Smooth muscle cell (in vitro differentiated cells): ENCODE measurements at regions not wholly inside any gene's neighbourhood (a gene's known extent, or its start where the extent isn't known, plus 50 kb on each side); places are given as distances from the start of the nearest gene placed in this dataset.
"Not testable (repeated sequence)": the region's sequence is repeated elsewhere in the genome, so short reads cannot be mapped to it uniquely, and the experiment has no call there.

Source experiments
- DNase-seq: peaks from one replicate; lab custom pipeline; 2025; ENCODE audit not compliant: unreplicated experiment; lab: John Stamatoyannopoulos, UW
- H2AFZ ChIP-seq: fragments of 200-600 bp; sonication (generic); 2 replicates; pipeline ENCODE4 v1.6.0; 2016; ENCODE audit warnings: antibody characterized with exemption, low read depth, mild to moderate bottlenecking
- H3F3A ChIP-seq: fragments of 200-600 bp; sonication (generic); 2 replicates; pipeline ENCODE4 v1.6.0; 2017; ENCODE audit warnings: antibody characterized with exemption, low read depth
- H3K27ac ChIP-seq: fragments of 200-600 bp; sonication (generic); 2 replicates; pipeline ENCODE4 v1.5.1; 2016; ENCODE audit warnings: low read depth, mild to moderate bottlenecking
- H3K27me3 ChIP-seq: fragments of 200-600 bp; sonication (generic); 2 replicates; pipeline ENCODE4 v1.6.1; 2016; ENCODE audit warnings: low read depth, mild to moderate bottlenecking
- H3K36me3 ChIP-seq: fragments of 200-600 bp; sonication (generic); 2 replicates; pipeline ENCODE4 v1.5.1; 2016; ENCODE audit warnings: low read depth
- H3K4me1 ChIP-seq: fragments of 200-600 bp; sonication (generic); 2 replicates; pipeline ENCODE4 v1.5.1; 2016; ENCODE audit warnings: low read depth
- H3K4me2 ChIP-seq: fragments of 200-600 bp; sonication (generic); 2 replicates; pipeline ENCODE4 v1.6.0; 2016; ENCODE audit warnings: mild to moderate bottlenecking
- H3K4me3 ChIP-seq: fragments of 200-600 bp; sonication (generic); 2 replicates; pipeline ENCODE4 v1.5.1; 2016; ENCODE audit warnings: mild to moderate bottlenecking
- H3K79me2 ChIP-seq: fragments of 200-600 bp; sonication (generic); 2 replicates; pipeline ENCODE4 v1.6.0; 2016; ENCODE audit warnings: low read depth, mild to moderate bottlenecking
- H3K9ac ChIP-seq: fragments of 200-600 bp; sonication (generic); 2 replicates; pipeline ENCODE4 v1.6.0; 2016; ENCODE audit warnings: low read depth
- H3K9me3 ChIP-seq: fragments of 200-600 bp; sonication (generic); replicated peaks from 2 replicates; pipeline ENCODE4 v1.5.1; 2016; ENCODE audit warnings: low read depth
- H4K20me1 ChIP-seq: fragments of 200-600 bp; sonication (generic); 2 replicates; pipeline ENCODE4 v1.6.0; 2016; ENCODE audit warnings: low read depth
- WGBS: methylation state at CpG from one replicate; pipeline ENCODE4 v1.1.7; 2016; ENCODE audit warnings: low lambda C conversion rate; 5-methylcytosine and 5-hydroxymethylcytosine counted together
- TF ChIP-seq, protein P1 (sequence below): fragments of 200-600 bp; sonication (generic); IDR thresholded peaks from 2 replicates; pipeline ENCODE4 v1.5.1; 2017; ENCODE audit warnings: borderline replicate concordance, mild to moderate bottlenecking, antibody characterized with exemption; ENCODE audit not compliant: insufficient read depth, poor library complexity, severe bottlenecking

DNA sequence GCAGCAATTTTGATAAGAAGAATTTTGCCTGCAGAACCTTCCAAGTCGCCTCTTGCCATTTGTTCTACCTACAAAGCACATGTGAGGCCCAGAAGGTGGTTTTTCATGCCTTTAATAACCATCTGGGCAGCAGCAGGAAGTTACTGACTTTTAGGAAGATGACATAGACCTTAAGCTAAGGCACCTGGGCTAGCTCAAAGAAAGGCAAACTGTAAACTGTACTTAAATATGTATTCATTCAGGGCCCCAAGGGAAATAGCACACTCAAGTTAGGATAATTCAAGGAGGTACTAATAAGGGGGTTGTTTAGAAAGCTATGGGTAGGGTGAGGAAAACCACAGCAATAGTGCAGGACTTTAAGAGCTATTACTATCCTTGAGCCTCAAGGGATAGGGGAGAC lies 57.3 kb upstream of the HSPB3 start:
- WGBS: 89% methylated on average over 1 of the region's 1 CpG

GRCh38 chr5:54397420-54397819 lies 58.1 kb upstream of the HSPB3 start:
- no peak overlapping the region for H3K4me2 ChIP-seq

More for the DNA sequence above, 57.3 kb upstream of the HSPB3 start:
- Histone ChIP-seq H3F3A (no peaks in the 10 kb centered on the region), H3K36me3 (no peaks in the 10 kb centered on the region), H3K27ac (no peak overlapping the region), H2AFZ (no peak overlapping the region), H3K27me3 (no peaks in the 10 kb centered on the region), H3K4me3 (no peak overlapping the region), H3K79me2 (no peaks in the 10 kb centered on the region), H3K4me2 (no peak overlapping the region), H3K9me3 (no peaks in the 10 kb centered on the region), H4K20me1 (no peaks in the 10 kb centered on the region), H3K4me1 (no peaks in the 10 kb centered on the region), H3K9ac (no peak overlapping the region)
- TF ChIP-seq, protein P1, sequence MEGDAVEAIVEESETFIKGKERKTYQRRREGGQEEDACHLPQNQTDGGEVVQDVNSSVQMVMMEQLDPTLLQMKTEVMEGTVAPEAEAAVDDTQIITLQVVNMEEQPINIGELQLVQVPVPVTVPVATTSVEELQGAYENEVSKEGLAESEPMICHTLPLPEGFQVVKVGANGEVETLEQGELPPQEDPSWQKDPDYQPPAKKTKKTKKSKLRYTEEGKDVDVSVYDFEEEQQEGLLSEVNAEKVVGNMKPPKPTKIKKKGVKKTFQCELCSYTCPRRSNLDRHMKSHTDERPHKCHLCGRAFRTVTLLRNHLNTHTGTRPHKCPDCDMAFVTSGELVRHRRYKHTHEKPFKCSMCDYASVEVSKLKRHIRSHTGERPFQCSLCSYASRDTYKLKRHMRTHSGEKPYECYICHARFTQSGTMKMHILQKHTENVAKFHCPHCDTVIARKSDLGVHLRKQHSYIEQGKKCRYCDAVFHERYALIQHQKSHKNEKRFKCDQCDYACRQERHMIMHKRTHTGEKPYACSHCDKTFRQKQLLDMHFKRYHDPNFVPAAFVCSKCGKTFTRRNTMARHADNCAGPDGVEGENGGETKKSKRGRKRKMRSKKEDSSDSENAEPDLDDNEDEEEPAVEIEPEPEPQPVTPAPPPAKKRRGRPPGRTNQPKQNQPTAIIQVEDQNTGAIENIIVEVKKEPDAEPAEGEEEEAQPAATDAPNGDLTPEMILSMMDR: no peak
- no peak for DNase-seq

GRCh38 chr5:54393007-54393406 lies 62.5 kb upstream of the HSPB3 start:
- not testable (repeated sequence) for H3K27ac ChIP-seq, H3K79me2 ChIP-seq, H2AFZ ChIP-seq, H3K9ac ChIP-seq, H4K20me1 ChIP-seq, H3K9me3 ChIP-seq, H3K4me2 ChIP-seq, H3K27me3 ChIP-seq, H3F3A ChIP-seq, H3K4me1 ChIP-seq, DNase-seq, H3K4me3 ChIP-seq, H3K36me3 ChIP-seq
- 96% methylated on average over 1 of the region's 1 CpG for WGBS

More at GRCh38 chr5:54397420-54397819, 58.1 kb upstream of the HSPB3 start:
- no peak overlapping the region for H3K9ac ChIP-seq
- no peaks in the 10 kb centered on the region for H3K9me3 ChIP-seq
- H3K4me3 ChIP-seq: no peak overlapping the region
- H3K27me3 ChIP-seq: no peaks in the 10 kb centered on the region
- TF ChIP-seq, protein P1: no peak
- no peaks in the 10 kb centered on the region for H3F3A ChIP-seq
- no peaks in the 10 kb centered on the region for H4K20me1 ChIP-seq
- H3K27ac ChIP-seq: no peak overlapping the region
- DNase-seq: no peak
- H3K4me1 ChIP-seq: no peaks in the 10 kb centered on the region
- no peak overlapping the region for H2AFZ ChIP-seq
- no peaks in the 10 kb centered on the region for H3K36me3 ChIP-seq
- no peaks in the 10 kb centered on the region for H3K79me2 ChIP-seq
- 77% methylated on average over 1 of the region's 1 CpG for WGBS

GRCh38 chr5:54390539-54391031 lies 64.9 kb upstream of the HSPB3 start:
- no peak overlapping the region for H2AFZ ChIP-seq
- H3K79me2 ChIP-seq: no peaks in the 10 kb centered on the region
- no peak overlapping the region for H3K9ac ChIP-seq
- no peaks in the 10 kb centered on the region for H3K36me3 ChIP-seq
- no peak for DNase-seq
- H3K27ac ChIP-seq: no peak overlapping the region
- TF ChIP-seq, protein P1: no peak
- no peaks in the 10 kb centered on the region for H3K4me1 ChIP-seq
- no peaks in the 10 kb centered on the region for H3K9me3 ChIP-seq
- no peaks in the 10 kb centered on the region for H4K20me1 ChIP-seq
- no peak overlapping the region for H3K4me2 ChIP-seq
- H3F3A ChIP-seq: no peaks in the 10 kb centered on the region
- no peak overlapping the region for H3K4me3 ChIP-seq
- 91% methylated on average over 5 of the region's 5 CpGs for whole genome bisulfite sequencing
- H3K27me3 ChIP-seq: no peaks in the 10 kb centered on the region
